Endothelial cell of umbilical vein (primary cell): ENCODE measurements at regions not wholly inside any gene's neighbourhood (a gene's known extent, or its start where the extent isn't known, plus 50 kb on each side); places are given as distances from the start of the nearest gene placed in this dataset.

ENCODE experiments used
- BruUV-seq: library from RNA; stranded (reverse); fragments of 400-500 nt; replicated peaks from 2 replicates; lab custom pipeline; 2021; lab: Mats Ljungman, UMichigan
- CTCF ChIA-PET: fragments of 300-600, 350-600 bp; sonication (Branson Sonifier 250); formaldehyde crosslinking; loops from one replicate; lab custom pipeline; 2021; ENCODE audit warnings: antibody characterized with exemption, inconsistent platforms; lab: Charles Lee
- POLR2A ChIA-PET: fragments of 300-600, 350-600 bp; sonication (Branson Sonifier 250); formaldehyde crosslinking; loops from one replicate; lab custom pipeline; 2021; ENCODE audit warnings: antibody characterized with exemption, inconsistent platforms; lab: Charles Lee
- DNase-seq: peaks from one replicate; pipeline ENCODE4 v3.0.0-alpha.2; 2011; ENCODE audit warnings: low read depth, low spot score
- FAIRE-seq: peaks from 2 replicates; lab custom pipeline; 2011; peaks lifted over from hg19 to GRCh38; lab: Jason Lieb, UNC
- H2AFZ ChIP-seq: 2 replicates; pipeline ENCODE4 v1.6.0; 2012; ENCODE audit warnings: low read depth, low read length, control low read depth, inconsistent platforms
- H3K27ac ChIP-seq: 2 replicates; pipeline ENCODE4 v1.5.1; 2011; ENCODE audit warnings: low read depth, mild to moderate bottlenecking, control low read depth, low read length, moderate library complexity; ENCODE audit not compliant: insufficient read depth
- H3K27me3 ChIP-seq, 2 experiments: 2 replicates each; pipeline versions ENCODE4 v1.6.0 to v1.6.1; 2011; ENCODE audit warnings: low read length in 2 of 2, mixed read lengths in 1 of 2; ENCODE audit not compliant: control insufficient read depth in 2 of 2, insufficient read depth in 2 of 2
- H3K36me3 ChIP-seq, 2 experiments: 2 replicates in 1 of 2; 3 replicates in 1 of 2; pipeline ENCODE4 v1.5.1; 2011; ENCODE audit warnings: low read length in 2 of 2, mild to moderate bottlenecking in 1 of 2, moderate library complexity in 1 of 2; ENCODE audit not compliant: control insufficient read depth in 2 of 2, insufficient read depth in 2 of 2; ENCODE audit errors: extremely low read depth in 1 of 2
- H3K4me1 ChIP-seq: 3 replicates; pipeline ENCODE4 v1.5.1; 2011; ENCODE audit warnings: mild to moderate bottlenecking, low read length; ENCODE audit not compliant: control insufficient read depth, insufficient read depth; ENCODE audit errors: extremely low read depth
- H3K4me2 ChIP-seq: 2 replicates; pipeline ENCODE4 v1.6.1; 2011; ENCODE audit warnings: low read length, control low read depth, mixed read lengths; ENCODE audit not compliant: insufficient read depth
- H3K4me3 ChIP-seq, 3 experiments: fragments of 200-600 bp in 1 of 3; sonication (generic), shearing (Covaris generic) in 1 of 3; replicated peaks in 1 of 3; 2 replicates each; pipeline ENCODE4 v1.5.1; 2011 to 2016; ENCODE audit warnings: control low read depth in 3 of 3, low read length in 3 of 3, mild to moderate bottlenecking in 2 of 3, inconsistent platforms in 1 of 3, low read depth in 1 of 3, moderate library complexity in 1 of 3; ENCODE audit not compliant: insufficient read depth in 1 of 3
- H3K79me2 ChIP-seq: 2 replicates; pipeline ENCODE4 v1.6.0; 2012; ENCODE audit warnings: low read length, inconsistent platforms; ENCODE audit not compliant: control insufficient read depth, insufficient read depth
- H3K9ac ChIP-seq: replicated peaks from 2 replicates; pipeline ENCODE3; 2011; ENCODE audit warnings: low read length, control low read depth; ENCODE audit not compliant: insufficient read depth; ENCODE audit errors: extremely low read depth
- H3K9me1 ChIP-seq: replicated peaks from 3 replicates; pipeline ENCODE4 v1.6.0; 2011; ENCODE audit warnings: mild to moderate bottlenecking, low read length; ENCODE audit not compliant: control insufficient read depth, insufficient read depth; ENCODE audit errors: extremely low read depth
- H3K9me3 ChIP-seq: replicated peaks from 2 replicates; pipeline ENCODE4 v1.5.1; 2012; ENCODE audit warnings: low read length, inconsistent platforms; ENCODE audit not compliant: control insufficient read depth, insufficient read depth
- H4K20me1 ChIP-seq: replicated peaks from 2 replicates; pipeline ENCODE3; 2011; ENCODE audit warnings: mild to moderate bottlenecking, low read length; ENCODE audit not compliant: control insufficient read depth, insufficient read depth; ENCODE audit errors: extremely low read depth
- EZH2 ChIP-seq: IDR thresholded peaks from 2 replicates; pipeline ENCODE4 v1.6.1; 2012; ENCODE audit warnings: borderline replicate concordance, low read depth, mild to moderate bottlenecking, moderate library complexity, low read length, inconsistent platforms; ENCODE audit not compliant: severe bottlenecking
- FOS ChIP-seq: IDR thresholded peaks from 2 replicates; pipeline ENCODE4 v1.6.1; 2011; ENCODE audit warnings: mild to moderate bottlenecking, low read length, moderate library complexity, borderline replicate concordance; ENCODE audit not compliant: insufficient read depth
- GATA2 ChIP-seq: IDR thresholded peaks from 2 replicates; pipeline ENCODE4 v1.7.0; 2011; ENCODE audit warnings: low read depth, mild to moderate bottlenecking, moderate library complexity, mixed read lengths, low read length; ENCODE audit not compliant: insufficient read length, insufficient read depth
- JUN ChIP-seq: IDR thresholded peaks from 2 replicates; pipeline ENCODE4 v1.6.1; 2011; ENCODE audit warnings: borderline replicate concordance, low read depth; ENCODE audit not compliant: insufficient read length, insufficient read depth
- MYC ChIP-seq: IDR thresholded peaks from one replicate; pipeline ENCODE4 v1.6.1; 2011; ENCODE audit warnings: mild to moderate bottlenecking, low read depth, low read length
- POLR2A ChIP-seq: IDR thresholded peaks from 2 replicates; pipeline ENCODE4 v1.6.1; 2012; ENCODE audit warnings: low read depth, mild to moderate bottlenecking, control low read depth, low read length
- POLR2AphosphoS5 ChIP-seq: IDR thresholded peaks from 2 replicates; pipeline ENCODE4 v1.6.1; 2012; ENCODE audit warnings: low read depth, mild to moderate bottlenecking, control low read depth, low read length, moderate library complexity; ENCODE audit not compliant: insufficient read depth
- dilution Hi-C: fragments of 300-500 bp; cut with MboI; formaldehyde crosslinking; loops from one replicate; pipeline ENCODE4 v1.15.0; 2019; ENCODE audit warnings: low sequenced_read_pairs; ENCODE audit not compliant: extremely low pct_ligation_motif_present
- intact Hi-C: fragments of 100-400 bp; cut with micrococcal nuclease; formaldehyde crosslinking; loops from one replicate; pipeline ENCODE4 v1.10.0; 2022
- TF ChIP-seq, protein P1 (sequence below): IDR thresholded peaks from 2 replicates; pipeline ENCODE4 v1.6.1; 2011; ENCODE audit not compliant: insufficient read depth, insufficient read length
- TF ChIP-seq, protein P2 (sequence below), 2 donors: IDR thresholded peaks; 1 replicate in 1 of 2; 2 replicates in 1 of 2; pipeline ENCODE4 v1.5.1; 2011; ENCODE audit warnings: low read length in 2 of 2, mild to moderate bottlenecking in 2 of 2, moderate library complexity in 2 of 2, control low read depth in 1 of 2, inconsistent platforms in 1 of 2, low read depth in 1 of 2; ENCODE audit not compliant: insufficient read depth in 1 of 2; ENCODE audit errors: extremely low read depth in 1 of 2

GRCh38 chr3:146914409-146914808 lies 309.3 kb upstream of the PLSCR5 start:
- Histone ChIP-seq H3K27ac (no peak overlapping the region), H3K9me1 (no peaks in the 10 kb centered on the region), H2AFZ (no peak overlapping the region), H3K4me3 (no peak overlapping the region), H3K9me3 (no peaks in the 10 kb centered on the region), H3K9ac (no peak overlapping the region), H3K4me1 (no peaks in the 10 kb centered on the region), H3K79me2 (no peaks in the 10 kb centered on the region), H4K20me1 (no peaks in the 10 kb centered on the region), H3K36me3 (no peaks in the 10 kb centered on the region), H3K27me3 (no peaks in the 10 kb centered on the region), H3K4me2 (no peak overlapping the region)
- dilution Hi-C loops: no loop called here
- TF ChIP-seq FOS (no peak), POLR2AphosphoS5 (no peak), EZH2 (no peak), GATA2 (no peak), POLR2A (no peak), JUN (no peak), MYC (no peak)
- TF ChIP-seq, protein P1, sequence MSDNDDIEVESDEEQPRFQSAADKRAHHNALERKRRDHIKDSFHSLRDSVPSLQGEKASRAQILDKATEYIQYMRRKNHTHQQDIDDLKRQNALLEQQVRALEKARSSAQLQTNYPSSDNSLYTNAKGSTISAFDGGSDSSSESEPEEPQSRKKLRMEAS: no peak
- TF ChIP-seq, protein P2, sequence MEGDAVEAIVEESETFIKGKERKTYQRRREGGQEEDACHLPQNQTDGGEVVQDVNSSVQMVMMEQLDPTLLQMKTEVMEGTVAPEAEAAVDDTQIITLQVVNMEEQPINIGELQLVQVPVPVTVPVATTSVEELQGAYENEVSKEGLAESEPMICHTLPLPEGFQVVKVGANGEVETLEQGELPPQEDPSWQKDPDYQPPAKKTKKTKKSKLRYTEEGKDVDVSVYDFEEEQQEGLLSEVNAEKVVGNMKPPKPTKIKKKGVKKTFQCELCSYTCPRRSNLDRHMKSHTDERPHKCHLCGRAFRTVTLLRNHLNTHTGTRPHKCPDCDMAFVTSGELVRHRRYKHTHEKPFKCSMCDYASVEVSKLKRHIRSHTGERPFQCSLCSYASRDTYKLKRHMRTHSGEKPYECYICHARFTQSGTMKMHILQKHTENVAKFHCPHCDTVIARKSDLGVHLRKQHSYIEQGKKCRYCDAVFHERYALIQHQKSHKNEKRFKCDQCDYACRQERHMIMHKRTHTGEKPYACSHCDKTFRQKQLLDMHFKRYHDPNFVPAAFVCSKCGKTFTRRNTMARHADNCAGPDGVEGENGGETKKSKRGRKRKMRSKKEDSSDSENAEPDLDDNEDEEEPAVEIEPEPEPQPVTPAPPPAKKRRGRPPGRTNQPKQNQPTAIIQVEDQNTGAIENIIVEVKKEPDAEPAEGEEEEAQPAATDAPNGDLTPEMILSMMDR (IDR thresholded peaks at IDR 0.05; ENCODE audit: extremely low read depth in 1 of 2, insufficient read depth in 1 of 2, low read depth in 1 of 2, low read length in 2 of 2): no peak
- POLR2A ChIA-PET: no interaction called here
- BruUV-seq: no TSS peak
- FAIRE-seq (no peak), DNase-seq (no peak)
- intact Hi-C loops: no loop called here
- CTCF ChIA-PET: no interaction called here
